Osteocyte (in vitro differentiated cells): ENCODE measurements at regions not wholly inside any gene's neighbourhood (a gene's known extent, or its start where the extent isn't known, plus 50 kb on each side); places are given as distances from the start of the nearest gene placed in this dataset.

Experiments used
- DNase-seq: peaks from one replicate; pipeline ENCODE4 v3.0.0; 2021; ENCODE audit warnings: mixed read lengths; ENCODE audit not compliant: unreplicated experiment; ENCODE audit errors: extremely low spot score
- H3K27ac Mint-ChIP-seq: one replicate; pipeline ENCODE4 v1.8.0; 2021; ENCODE audit warnings: mild to moderate bottlenecking, mixed read lengths; ENCODE audit not compliant: unreplicated experiment
- H3K27me3 Mint-ChIP-seq: one replicate; pipeline ENCODE4 v1.8.0; 2021; ENCODE audit warnings: mixed read lengths; ENCODE audit not compliant: unreplicated experiment
- H3K36me3 Mint-ChIP-seq: one replicate; pipeline ENCODE4 v1.8.0; 2021; ENCODE audit warnings: mixed read lengths; ENCODE audit not compliant: unreplicated experiment
- H3K4me1 Mint-ChIP-seq: one replicate; pipeline ENCODE4 v1.8.0; 2021; ENCODE audit warnings: mixed read lengths; ENCODE audit not compliant: unreplicated experiment
- H3K4me3 Mint-ChIP-seq: one replicate; pipeline ENCODE4 v1.8.0; 2021; ENCODE audit warnings: mild to moderate bottlenecking, moderate library complexity, mixed read lengths; ENCODE audit not compliant: unreplicated experiment
- H3K9me3 Mint-ChIP-seq: one replicate; pipeline ENCODE4 v1.8.0; 2021; ENCODE audit warnings: mixed read lengths; ENCODE audit not compliant: unreplicated experiment
- CTCF ChIP-seq: fragments of 200-600 bp; sonication (generic); IDR thresholded peaks from 2 replicates; pipeline ENCODE4 v1.5.0; 2021; ENCODE audit warnings: antibody characterized with exemption, mild to moderate bottlenecking, moderate library complexity

- no peak overlapping the region for H3K27ac Mint-ChIP-seq
- no peak for TF ChIP-seq CTCF
- H3K4me1 Mint-ChIP-seq, result no peaks in the 10 kb centered on the region
- no peaks in the 10 kb centered on the region for H3K36me3 Mint-ChIP-seq
- H3K27me3 Mint-ChIP-seq, result peaks cover 33% of the 10 kb centered on the region
- H3K4me3 Mint-ChIP-seq, result no peak overlapping the region
- DNase-seq, result no peak
- H3K9me3 Mint-ChIP-seq, result no peaks in the 10 kb centered on the region
These were observed 196.4 kb upstream of the RREB1 start for GRCh38 chr6:6911391-6911790.

- no peaks in the 10 kb centered on the region for H3K4me1 Mint-ChIP-seq
- TF ChIP-seq CTCF, result no peak
- no peak for DNase-seq
- no peak overlapping the region for H3K4me3 Mint-ChIP-seq
- H3K27me3 Mint-ChIP-seq, result peaks cover 21% of the 10 kb centered on the region
- no peaks in the 10 kb centered on the region for H3K9me3 Mint-ChIP-seq
- H3K27ac Mint-ChIP-seq, result no peak overlapping the region
- H3K36me3 Mint-ChIP-seq, result no peaks in the 10 kb centered on the region
These were observed 194.7 kb upstream of the RREB1 start for GRCh38 chr6:6912817-6913744.

GRCh38 chr6:6915219-6915618 is 192.5 kb upstream of the RREB1 start:
- Mint-ChIP-seq H3K27ac (no peak overlapping the region), H3K4me1 (no peaks in the 10 kb centered on the region)
- DNase-seq, result no peak

GRCh38 chr6:6915813-6916547 is 191.8 kb upstream of the RREB1 start:
- no peaks in the 10 kb centered on the region for H3K4me1 Mint-ChIP-seq
- DNase-seq, result no peak
- no peak overlapping the region for H3K4me3 Mint-ChIP-seq
- peaks cover 16% of the 10 kb centered on the region for H3K27me3 Mint-ChIP-seq
- H3K36me3 Mint-ChIP-seq, result no peaks in the 10 kb centered on the region
- H3K9me3 Mint-ChIP-seq, result no peaks in the 10 kb centered on the region
- H3K27ac Mint-ChIP-seq, result no peak overlapping the region
- TF ChIP-seq CTCF, result no peak

More at GRCh38 chr6:6915219-6915618, 192.5 kb upstream of the RREB1 start:
- no peak overlapping the region for H3K4me3 Mint-ChIP-seq
- peaks cover 16% of the 10 kb centered on the region for H3K27me3 Mint-ChIP-seq
- H3K9me3 Mint-ChIP-seq, result no peaks in the 10 kb centered on the region
- no peak for TF ChIP-seq CTCF
- H3K36me3 Mint-ChIP-seq, result no peaks in the 10 kb centered on the region

GRCh38 chr6:6916598-6916997 is 191.2 kb upstream of the RREB1 start:
- DNase-seq, result no peak
- no peak overlapping the region for H3K27ac Mint-ChIP-seq
- H3K4me1 Mint-ChIP-seq, result no peaks in the 10 kb centered on the region
- no peak overlapping the region for H3K4me3 Mint-ChIP-seq
- TF ChIP-seq CTCF, result no peak
- no peaks in the 10 kb centered on the region for H3K36me3 Mint-ChIP-seq
- no peaks in the 10 kb centered on the region for H3K9me3 Mint-ChIP-seq
- peaks cover 16% of the 10 kb centered on the region for H3K27me3 Mint-ChIP-seq
